Loucy (cell line): ENCODE measurements at regions not wholly inside any gene's neighbourhood (a gene's known extent, or its start where the extent isn't known, plus 50 kb on each side); places are given as distances from the start of the nearest gene placed in this dataset.

Source experiments
- H2AFZ ChIP-seq: fragments of 200-600 bp; sonication (generic); 2 replicates; pipeline ENCODE4 v1.6.0; 2016; ENCODE audit warnings: antibody characterized with exemption, mild to moderate bottlenecking, low read length, moderate library complexity
- H3F3A ChIP-seq: fragments of 200-600 bp; 2 replicates; pipeline ENCODE4 v1.6.0; 2016; ENCODE audit warnings: antibody characterized with exemption, low read depth, mild to moderate bottlenecking
- H3K27me3 ChIP-seq: fragments of 200-600 bp; sonication (generic); 2 replicates; pipeline ENCODE4 v1.6.1; 2014; ENCODE audit warnings: low read length, mild to moderate bottlenecking; ENCODE audit not compliant: insufficient read depth, poor library complexity, severe bottlenecking
- H3K36me3 ChIP-seq: fragments of 200-600 bp; sonication (generic); 2 replicates; pipeline ENCODE4 v1.6.1; 2016; ENCODE audit warnings: low read length; ENCODE audit not compliant: insufficient read depth
- H3K4me1 ChIP-seq: fragments of 200-600 bp; sonication (generic); 2 replicates; pipeline ENCODE4 v1.5.1; 2014; ENCODE audit warnings: low read length, mild to moderate bottlenecking; ENCODE audit not compliant: insufficient read depth, poor library complexity, severe bottlenecking
- H3K4me2 ChIP-seq: fragments of 200-600 bp; sonication (generic); 2 replicates; pipeline ENCODE4 v1.6.0; 2014; ENCODE audit warnings: antibody characterized with exemption, low read length, low read depth, mild to moderate bottlenecking; ENCODE audit not compliant: poor library complexity, severe bottlenecking
- H3K4me3 ChIP-seq: fragments of 200-600 bp; sonication (generic); 2 replicates; pipeline ENCODE4 v1.5.1; 2014; ENCODE audit warnings: low read length, mild to moderate bottlenecking, mixed read lengths; ENCODE audit not compliant: poor library complexity, severe bottlenecking
- H3K79me2 ChIP-seq: fragments of 200-600 bp; sonication (generic); 2 replicates; pipeline ENCODE4 v1.6.1; 2014; ENCODE audit warnings: low read length; ENCODE audit not compliant: insufficient read depth
- H3K9ac ChIP-seq: fragments of 200-600 bp; sonication (generic); 2 replicates; pipeline ENCODE4 v1.6.0; 2014; ENCODE audit warnings: mild to moderate bottlenecking, low read depth, low read length, moderate library complexity; ENCODE audit not compliant: poor library complexity, severe bottlenecking
- H3K9me2 ChIP-seq: fragments of 200-600 bp; sonication (generic); replicated peaks from 2 replicates; pipeline ENCODE4 v1.6.1; 2016; ENCODE audit warnings: low read depth, low read length, mixed read lengths
- H3K9me3 ChIP-seq: fragments of 200-600 bp; sonication (generic); 2 replicates; pipeline ENCODE4 v1.6.1; 2014; ENCODE audit warnings: mild to moderate bottlenecking, antibody characterized with exemption, low read length, low read depth; ENCODE audit not compliant: insufficient read depth
- H4K20me1 ChIP-seq: fragments of 200-600 bp; sonication (generic); 2 replicates; pipeline ENCODE4 v1.6.0; 2014; ENCODE audit warnings: antibody characterized with exemption, low read length, mild to moderate bottlenecking; ENCODE audit not compliant: insufficient read depth, poor library complexity, severe bottlenecking
- EZH2phosphoT487 ChIP-seq: fragments of 200-600 bp; IDR thresholded peaks from 2 replicates; pipeline ENCODE4 v1.6.1; 2018; ENCODE audit warnings: antibody characterized with exemption, mild to moderate bottlenecking, moderate library complexity, borderline replicate concordance
- TF ChIP-seq, protein P1 (sequence below): fragments of 200-600 bp; sonication (generic); conservative IDR thresholded peaks from 2 replicates; pipeline ENCODE4 v1.5.1; 2014; ENCODE audit warnings: mild to moderate bottlenecking, antibody characterized with exemption, low read length

DNA sequence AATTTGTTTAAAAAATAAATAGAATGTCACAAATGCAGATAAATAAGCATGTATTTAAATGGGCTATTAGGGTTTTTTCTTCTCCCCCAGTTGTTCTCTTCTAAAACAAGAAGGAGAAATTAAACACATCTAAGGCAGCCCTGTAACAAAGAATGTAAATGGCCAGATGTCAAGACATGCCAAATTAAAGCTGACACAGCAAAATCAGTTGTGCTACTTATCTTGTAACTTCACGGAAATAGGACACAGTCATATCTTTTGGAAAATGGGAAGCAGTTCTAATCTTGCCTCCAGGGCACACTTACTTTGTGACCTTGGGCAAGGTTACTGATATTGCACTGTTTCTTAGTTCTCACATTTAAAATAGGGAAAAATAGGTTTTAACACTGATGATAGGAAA, 200.1 kb upstream of the NRXN1 start:
- no peak for TF ChIP-seq EZH2phosphoT487
- TF ChIP-seq, protein P1, sequence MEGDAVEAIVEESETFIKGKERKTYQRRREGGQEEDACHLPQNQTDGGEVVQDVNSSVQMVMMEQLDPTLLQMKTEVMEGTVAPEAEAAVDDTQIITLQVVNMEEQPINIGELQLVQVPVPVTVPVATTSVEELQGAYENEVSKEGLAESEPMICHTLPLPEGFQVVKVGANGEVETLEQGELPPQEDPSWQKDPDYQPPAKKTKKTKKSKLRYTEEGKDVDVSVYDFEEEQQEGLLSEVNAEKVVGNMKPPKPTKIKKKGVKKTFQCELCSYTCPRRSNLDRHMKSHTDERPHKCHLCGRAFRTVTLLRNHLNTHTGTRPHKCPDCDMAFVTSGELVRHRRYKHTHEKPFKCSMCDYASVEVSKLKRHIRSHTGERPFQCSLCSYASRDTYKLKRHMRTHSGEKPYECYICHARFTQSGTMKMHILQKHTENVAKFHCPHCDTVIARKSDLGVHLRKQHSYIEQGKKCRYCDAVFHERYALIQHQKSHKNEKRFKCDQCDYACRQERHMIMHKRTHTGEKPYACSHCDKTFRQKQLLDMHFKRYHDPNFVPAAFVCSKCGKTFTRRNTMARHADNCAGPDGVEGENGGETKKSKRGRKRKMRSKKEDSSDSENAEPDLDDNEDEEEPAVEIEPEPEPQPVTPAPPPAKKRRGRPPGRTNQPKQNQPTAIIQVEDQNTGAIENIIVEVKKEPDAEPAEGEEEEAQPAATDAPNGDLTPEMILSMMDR = no peak
- H3F3A ChIP-seq = no peaks in the 10 kb centered on the region
- H3K79me2 ChIP-seq = no peaks in the 10 kb centered on the region

GRCh38 chr2:51231071-51231470, 199.1 kb upstream of the NRXN1 start:
- H3K9ac ChIP-seq = no peak overlapping the region
- H3K9me3 ChIP-seq = no peaks in the 10 kb centered on the region; the same call in 1 of the 2 replicates
- H3K27me3 ChIP-seq = no peaks in the 10 kb centered on the region
- no peaks in the 10 kb centered on the region for H3K9me2 ChIP-seq
- H3K79me2 ChIP-seq = no peaks in the 10 kb centered on the region
- no peak for TF ChIP-seq EZH2phosphoT487
- TF ChIP-seq, protein P1 = no peak
- no peak overlapping the region for H3K4me2 ChIP-seq
- H3K4me1 ChIP-seq = no peaks in the 10 kb centered on the region
- no peaks in the 10 kb centered on the region for H3K36me3 ChIP-seq
- H3F3A ChIP-seq = no peaks in the 10 kb centered on the region
- H2AFZ ChIP-seq = no peak overlapping the region
- H4K20me1 ChIP-seq = no peaks in the 10 kb centered on the region
- no peak overlapping the region for H3K4me3 ChIP-seq

More for the DNA sequence above, 200.1 kb upstream of the NRXN1 start:
- H2AFZ ChIP-seq = no peak overlapping the region
- no peaks in the 10 kb centered on the region for H3K27me3 ChIP-seq
- H3K9me3 ChIP-seq = no peaks in the 10 kb centered on the region; the same call in 1 of the 2 replicates
- H3K9me2 ChIP-seq = no peaks in the 10 kb centered on the region
- no peak overlapping the region for H3K4me3 ChIP-seq
- H4K20me1 ChIP-seq = no peaks in the 10 kb centered on the region
- H3K4me1 ChIP-seq = no peaks in the 10 kb centered on the region
- no peaks in the 10 kb centered on the region for H3K36me3 ChIP-seq
- no peak overlapping the region for H3K4me2 ChIP-seq
- no peak overlapping the region for H3K9ac ChIP-seq

DNA sequence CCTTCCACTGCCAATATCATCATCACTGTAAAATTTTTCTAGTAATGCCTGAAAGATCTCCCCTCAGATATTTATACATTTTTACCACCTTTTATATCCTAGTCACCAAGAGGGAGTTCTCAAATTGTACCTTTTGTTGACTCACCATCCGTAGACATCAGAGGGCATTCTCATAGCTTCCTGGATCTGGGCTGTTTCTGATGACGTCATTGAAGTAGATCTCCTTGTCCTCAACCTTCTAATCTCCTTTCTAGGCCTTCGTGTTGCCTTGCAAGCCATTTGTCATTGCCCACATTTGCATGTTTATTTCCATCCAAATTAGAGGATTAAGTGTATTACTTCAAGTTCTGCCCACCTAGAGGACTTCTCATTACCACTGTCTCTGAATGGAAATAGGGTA, 193.4 kb upstream of the NRXN1 start:
- H3K9me3 ChIP-seq = no peaks in the 10 kb centered on the region
- H3K9ac ChIP-seq = no peak overlapping the region
- H3K27me3 ChIP-seq = no peaks in the 10 kb centered on the region
- no peaks in the 10 kb centered on the region for H3K9me2 ChIP-seq
- no peak overlapping the region for H2AFZ ChIP-seq
- no peak overlapping the region for H3K4me2 ChIP-seq
- no peaks in the 10 kb centered on the region for H3F3A ChIP-seq
- TF ChIP-seq, protein P1 = no peak
- TF ChIP-seq EZH2phosphoT487 = no peak
- H3K4me3 ChIP-seq = no peak overlapping the region
- H3K36me3 ChIP-seq = no peaks in the 10 kb centered on the region
- H3K79me2 ChIP-seq = no peaks in the 10 kb centered on the region
- H4K20me1 ChIP-seq = no peaks in the 10 kb centered on the region
- no peaks in the 10 kb centered on the region for H3K4me1 ChIP-seq
